Stimulated activated CD4-positive, alpha-beta T cell treated with anti-CD3 and anti-CD28 coated beads, TNF-alpha, amount 100 ng/mL, for 24 hours (primary cell): ENCODE measurements at regions not wholly inside any gene's neighbourhood (a gene's known extent, or its start where the extent isn't known, plus 50 kb on each side); places are given as distances from the start of the nearest gene placed in this dataset.

ENCODE experiments used
- DNase-seq, 3 experiments: peaks; one replicate each; pipeline ENCODE4 v3.0.0-alpha.2; 2020; ENCODE audit warnings: low read depth in 3 of 3

GRCh38 chr6:41470331-41471063 is 75.7 kb upstream of the FOXP4 start:
- DNase-seq, result peak in 1 of 3 experiments; percentile 24

- DNase-seq, result no peak
Measured at GRCh38 chr6:41471064-41471895, 74.9 kb upstream of the FOXP4 start.

- no peak for DNase-seq
Measured at GRCh38 chr6:41474213-41474933, 71.8 kb upstream of the FOXP4 start.

- no peak for DNase-seq
Measured at GRCh38 chr6:41475164-41475563, 71.0 kb upstream of the FOXP4 start.

GRCh38 chr6:41475737-41476357 is 70.3 kb upstream of the FOXP4 start:
- DNase-seq, result no peak

- DNase-seq, result no peak
Measured at GRCh38 chr6:41476401-41476800, 69.8 kb upstream of the FOXP4 start.

- no peak for DNase-seq
Measured at GRCh38 chr6:41477572-41477971, 68.6 kb upstream of the FOXP4 start.

- DNase-seq, result no peak
Measured at GRCh38 chr6:41483943-41484342, 62.2 kb upstream of the FOXP4 start.

GRCh38 chr6:41487860-41488432 is 58.2 kb upstream of the FOXP4 start:
- DNase-seq, result no peak

GRCh38 chr6:41488433-41489119 is 57.6 kb upstream of the FOXP4 start:
- DNase-seq, result no peak

- DNase-seq, result no peak
Measured at GRCh38 chr6:41489120-41489851, 56.9 kb upstream of the FOXP4 start.

- DNase-seq, result no peak
Measured at GRCh38 chr6:41492261-41492891, 53.8 kb upstream of the FOXP4 start.

GRCh38 chr6:41494212-41495110 is 51.7 kb upstream of the FOXP4 start:
- no peak for DNase-seq
